ENCODE measurements at regions not wholly inside any gene's neighbourhood (a gene's known extent, or its start where the extent isn't known, plus 50 kb on each side); places are given as distances from the start of the nearest gene placed in this dataset.

- no peak for TF ChIP-seq ZBTB10 (tag by site-specific recombination; IDR thresholded peaks at IDR 0.05)
- no peak for TF ChIP-seq ZSCAN5A (tag by site-specific recombination; IDR thresholded peaks at IDR 0.05)
- no peak for TF ChIP-seq ZBTB1 (tag by site-specific recombination; IDR thresholded peaks at IDR 0.05)
- TF ChIP-seq ZNF10 (tag by site-specific recombination; IDR thresholded peaks at IDR 0.05) = no peak
- TF ChIP-seq ZNF292 (tag by site-specific recombination; IDR thresholded peaks at IDR 0.05; ENCODE audit: borderline replicate concordance, low read depth) = no peak
- TF ChIP-seq ZNF768 (tag by site-specific recombination; IDR thresholded peaks at IDR 0.05) = no peak
- no peak for TF ChIP-seq EGR2 (tag by site-specific recombination; IDR thresholded peaks at IDR 0.05; ENCODE audit: low read depth)
- no peak for TF ChIP-seq WT1 (tag by site-specific recombination; IDR thresholded peaks at IDR 0.05)
- TF ChIP-seq HIC1 (tag by site-specific recombination; IDR thresholded peaks at IDR 0.05) = no peak
- TF ChIP-seq ZIC2 (tag by site-specific recombination; IDR thresholded peaks at IDR 0.05) = no peak
Observed at GRCh38 chrX:20441123-20441522, 174.4 kb upstream of the RPS6KA3 start (continued).

GRCh38 chrX:20438871-20439526 is 172.3 kb upstream of the RPS6KA3 start:
- H3K4me3 ChIP-seq (ENCODE audit: low read depth, low read length) = no peak overlapping the region
- ChIA-PET CTCF (interaction anchor here (0.6 to 2.6 kb wide), 4 partner anchors 61 to 1503 kb away, joined by 3 to 7 read pairs (median 4); no protein-coding TSS in a partner anchor), POLR2A (no interaction called here)
- H3K27ac ChIP-seq (ENCODE audit: extremely low read depth, low read depth, low read length) = no peak overlapping the region
- H3K4me1 ChIP-seq (ENCODE audit: control insufficient read depth, insufficient read depth, low read length) = no peaks in the 10 kb centered on the region
- H3K9me3 ChIP-seq (ENCODE audit: control insufficient read depth, insufficient read depth, low read depth, low read length) = no peaks in the 10 kb centered on the region
- TF ChIP-seq ZNF654 (tag by site-specific recombination; IDR thresholded peaks at IDR 0.05; ENCODE audit: low read depth) = no peak
- TF ChIP-seq GLI4 (tag by site-specific recombination; IDR thresholded peaks at IDR 0.05) = no peak
- TF ChIP-seq ZNF521 (tag by site-specific recombination; IDR thresholded peaks at IDR 0.05) = no peak
- TF ChIP-seq ZNF530 (tag by site-specific recombination; IDR thresholded peaks at IDR 0.05; ENCODE audit: low read depth) = no peak
- no peak for TF ChIP-seq ZNF37A (tag by site-specific recombination; IDR thresholded peaks at IDR 0.05)
- no peak for TF ChIP-seq ZBTB21 (tag by site-specific recombination; IDR thresholded peaks at IDR 0.05)
- TF ChIP-seq ZNF423 (tag by site-specific recombination; IDR thresholded peaks at IDR 0.05) = no peak
- no peak for TF ChIP-seq ZNF214 (tag by site-specific recombination; IDR thresholded peaks at IDR 0.05; ENCODE audit: borderline replicate concordance)
- TF ChIP-seq ZNF157 (tag by site-specific recombination; IDR thresholded peaks at IDR 0.05) = no peak
- TF ChIP-seq ZBTB20 (tag by site-specific recombination; IDR thresholded peaks at IDR 0.05) = no peak
- TF ChIP-seq YY1 (tag by site-specific recombination; IDR thresholded peaks at IDR 0.05) = no peak
- no peak for TF ChIP-seq ZFHX2 (tag by site-specific recombination; conservative IDR thresholded peaks at IDR 0.05)
- TF ChIP-seq SETDB1 (IDR thresholded peaks at IDR 0.05; ENCODE audit: insufficient read length, low read length) = no peak
- TF ChIP-seq ZNF785 (tag by site-specific recombination; IDR thresholded peaks at IDR 0.05) = no peak
- no peak for TF ChIP-seq ZNF704 (tag by site-specific recombination; IDR thresholded peaks at IDR 0.05)
- no peak for TF ChIP-seq ZNF555 (tag by site-specific recombination; conservative IDR thresholded peaks at IDR 0.05)
- no peak for TF ChIP-seq OSR2 (tag by site-specific recombination; IDR thresholded peaks at IDR 0.05)
- no peak for TF ChIP-seq ZNF335 (tag by site-specific recombination; conservative IDR thresholded peaks at IDR 0.05)
- no peak for TF ChIP-seq BCL6B (tag by site-specific recombination; IDR thresholded peaks at IDR 0.05)
- TF ChIP-seq ZNF19 (tag by site-specific recombination; IDR thresholded peaks at IDR 0.05; ENCODE audit: low read depth) = no peak
- H3K36me3 ChIP-seq (ENCODE audit: control insufficient read depth in 2 of 2, insufficient read depth in 1 of 2, low read length in 2 of 2) = no peaks in the 10 kb centered on the region
